ENCODE measurements at regions not wholly inside any gene's neighbourhood (a gene's known extent, or its start where the extent isn't known, plus 50 kb on each side); places are given as distances from the start of the nearest gene placed in this dataset.

DNA sequence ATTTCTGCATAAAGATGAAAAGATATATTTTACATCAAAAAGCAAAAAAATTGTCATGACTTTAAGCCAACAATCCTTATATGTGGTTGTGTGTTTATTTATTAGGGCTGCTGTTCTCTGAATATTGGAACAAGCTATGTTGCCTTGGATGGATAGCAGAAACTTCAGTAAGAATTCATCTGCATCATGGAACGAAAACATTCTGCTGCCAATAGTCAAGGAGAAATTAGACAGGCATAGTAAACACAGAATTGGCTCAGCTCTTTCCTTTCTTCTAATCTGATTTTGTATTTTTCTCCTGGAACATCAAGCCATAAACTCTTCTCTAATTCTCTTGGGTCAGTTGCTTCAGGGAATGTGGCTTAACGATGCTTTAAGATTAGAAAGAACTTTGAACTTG lies 1257.0 kb downstream of the NLGN4X start:
- Histone ChIP-seq H3K36me3 (replicated peaks) (no peaks in the 10 kb centered on the region), H3K27me3 (replicated peaks) (no peaks in the 10 kb centered on the region), H3K27ac (no peak overlapping the region), H3K4me3 (ENCODE audit: low read depth, low read length) (no peak overlapping the region)
- DNase-seq: no peak
- TF ChIP-seq, protein P1, sequence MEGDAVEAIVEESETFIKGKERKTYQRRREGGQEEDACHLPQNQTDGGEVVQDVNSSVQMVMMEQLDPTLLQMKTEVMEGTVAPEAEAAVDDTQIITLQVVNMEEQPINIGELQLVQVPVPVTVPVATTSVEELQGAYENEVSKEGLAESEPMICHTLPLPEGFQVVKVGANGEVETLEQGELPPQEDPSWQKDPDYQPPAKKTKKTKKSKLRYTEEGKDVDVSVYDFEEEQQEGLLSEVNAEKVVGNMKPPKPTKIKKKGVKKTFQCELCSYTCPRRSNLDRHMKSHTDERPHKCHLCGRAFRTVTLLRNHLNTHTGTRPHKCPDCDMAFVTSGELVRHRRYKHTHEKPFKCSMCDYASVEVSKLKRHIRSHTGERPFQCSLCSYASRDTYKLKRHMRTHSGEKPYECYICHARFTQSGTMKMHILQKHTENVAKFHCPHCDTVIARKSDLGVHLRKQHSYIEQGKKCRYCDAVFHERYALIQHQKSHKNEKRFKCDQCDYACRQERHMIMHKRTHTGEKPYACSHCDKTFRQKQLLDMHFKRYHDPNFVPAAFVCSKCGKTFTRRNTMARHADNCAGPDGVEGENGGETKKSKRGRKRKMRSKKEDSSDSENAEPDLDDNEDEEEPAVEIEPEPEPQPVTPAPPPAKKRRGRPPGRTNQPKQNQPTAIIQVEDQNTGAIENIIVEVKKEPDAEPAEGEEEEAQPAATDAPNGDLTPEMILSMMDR (IDR thresholded peaks at IDR 0.05; ENCODE audit: low read depth, low read length, missing control alignments): no peak
- in situ Hi-C loops (cut with HindIII; ENCODE audit: low pct_ligation_motif_present, low sequenced_read_pairs): no loop called here

DNA sequence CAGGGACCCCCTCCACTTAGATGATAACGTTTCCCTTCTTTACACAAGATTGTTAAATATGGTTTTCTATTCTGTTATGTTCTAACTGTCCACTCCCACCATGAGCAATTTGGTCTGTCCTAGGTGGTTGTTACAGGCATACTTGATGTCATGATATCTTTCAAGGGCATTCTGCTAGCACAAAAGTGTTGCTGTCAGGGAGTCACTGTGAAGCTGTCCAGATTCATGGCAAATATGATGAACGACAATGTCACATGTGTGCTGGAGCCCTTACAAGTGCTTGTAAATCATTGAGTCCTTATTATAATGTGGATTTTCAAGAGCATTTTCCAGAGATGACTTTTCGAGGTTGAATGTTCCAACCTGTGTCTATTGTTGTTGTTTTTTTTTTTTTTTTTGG lies 1250.7 kb upstream of the PRKX start:
- Histone ChIP-seq H3K27me3 (replicated peaks) (no peaks in the 10 kb centered on the region), H3K27ac (no peak overlapping the region), H3K36me3 (replicated peaks) (no peaks in the 10 kb centered on the region), H3K4me3 (ENCODE audit: low read depth, low read length) (no peak overlapping the region)
- no peak for DNase-seq
- TF ChIP-seq, protein P1 (IDR thresholded peaks at IDR 0.05; ENCODE audit: low read depth, low read length, missing control alignments): no peak
- in situ Hi-C loops (cut with HindIII; ENCODE audit: low pct_ligation_motif_present, low sequenced_read_pairs): no loop called here

DNA sequence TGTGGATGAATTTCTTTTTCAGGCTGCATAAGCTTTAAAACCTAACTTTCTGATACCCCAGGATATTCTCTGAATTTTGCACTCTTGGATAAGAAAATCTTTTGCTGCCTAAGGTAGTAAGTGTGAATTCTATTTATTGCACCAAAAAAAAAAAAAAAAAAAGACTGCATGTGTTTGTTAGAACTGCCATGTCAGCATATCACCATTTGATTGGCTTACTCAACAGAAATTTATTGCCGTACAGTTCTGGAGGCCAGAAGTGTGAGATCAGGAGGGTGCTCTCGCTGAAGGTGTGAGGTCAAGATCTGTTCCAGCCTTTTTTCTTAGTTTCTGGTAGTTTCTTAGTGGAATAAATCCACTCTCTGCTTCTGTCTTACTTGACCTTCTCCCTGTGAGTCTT lies 1250.0 kb upstream of the PRKX start:
- Histone ChIP-seq H3K27me3 (replicated peaks) (no peaks in the 10 kb centered on the region), H3K27ac (no peak overlapping the region), H3K4me3 (ENCODE audit: low read depth, low read length) (no peak overlapping the region), H3K36me3 (replicated peaks) (no peaks in the 10 kb centered on the region)
- no peak for DNase-seq
- TF ChIP-seq, protein P1 (IDR thresholded peaks at IDR 0.05; ENCODE audit: low read depth, low read length, missing control alignments): no peak
- in situ Hi-C loops (cut with HindIII; ENCODE audit: low pct_ligation_motif_present, low sequenced_read_pairs): no loop called here

DNA sequence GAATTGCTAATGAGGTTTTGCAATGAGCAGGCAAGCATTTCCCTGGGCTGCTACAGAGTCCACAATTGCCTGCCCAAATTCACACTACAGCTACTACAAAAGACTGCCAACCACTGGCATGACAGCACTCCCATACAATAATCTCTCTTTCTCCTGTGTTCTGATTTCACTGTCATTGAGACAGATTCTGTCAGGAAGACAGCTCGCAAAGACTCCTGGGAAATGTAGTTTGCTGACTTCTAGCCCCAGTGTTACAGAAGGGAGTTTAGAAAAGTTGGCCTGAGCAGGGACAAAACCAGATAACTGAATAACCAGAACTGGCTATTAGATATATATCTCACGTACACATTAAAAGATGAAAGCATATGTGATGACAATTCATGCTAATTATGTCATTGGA lies 1231.3 kb upstream of the PRKX start:
- no peak for DNase-seq
- Histone ChIP-seq H3K36me3 (replicated peaks) (no peaks in the 10 kb centered on the region), H3K4me3 (ENCODE audit: low read depth, low read length) (no peak overlapping the region), H3K27ac (no peak overlapping the region), H3K27me3 (replicated peaks) (no peaks in the 10 kb centered on the region)
- in situ Hi-C loops (cut with HindIII; ENCODE audit: low pct_ligation_motif_present, low sequenced_read_pairs): no loop called here
- TF ChIP-seq, protein P1 (IDR thresholded peaks at IDR 0.05; ENCODE audit: low read depth, low read length, missing control alignments): no peak

DNA sequence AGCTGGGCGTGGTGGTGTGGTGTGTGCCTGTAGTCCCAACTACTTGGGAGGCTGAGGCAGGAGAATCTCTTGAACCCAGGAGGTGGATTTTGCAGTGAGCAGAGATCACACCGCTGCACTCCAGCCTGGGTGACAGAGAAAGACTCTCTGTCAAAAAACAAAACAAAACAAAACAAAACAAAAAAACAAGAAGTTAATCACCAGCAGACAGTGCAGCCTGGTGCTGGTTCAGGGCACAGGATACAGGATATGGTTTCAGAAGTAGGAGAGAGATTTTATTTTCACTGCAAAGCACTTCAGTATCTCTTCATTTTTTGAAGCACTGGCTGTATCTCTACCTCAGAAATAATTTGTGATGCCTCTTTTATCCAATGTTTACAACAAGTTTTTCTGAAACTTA lies 1222.9 kb upstream of the PRKX start:
- Histone ChIP-seq H3K27me3 (replicated peaks) (no peaks in the 10 kb centered on the region), H3K36me3 (replicated peaks) (no peaks in the 10 kb centered on the region), H3K4me3 (ENCODE audit: low read depth, low read length) (no peak overlapping the region), H3K27ac (no peak overlapping the region)
- in situ Hi-C loops (cut with HindIII; ENCODE audit: low pct_ligation_motif_present, low sequenced_read_pairs): no loop called here
- no peak for DNase-seq
- TF ChIP-seq, protein P1 (IDR thresholded peaks at IDR 0.05; ENCODE audit: low read depth, low read length, missing control alignments): no peak

DNA sequence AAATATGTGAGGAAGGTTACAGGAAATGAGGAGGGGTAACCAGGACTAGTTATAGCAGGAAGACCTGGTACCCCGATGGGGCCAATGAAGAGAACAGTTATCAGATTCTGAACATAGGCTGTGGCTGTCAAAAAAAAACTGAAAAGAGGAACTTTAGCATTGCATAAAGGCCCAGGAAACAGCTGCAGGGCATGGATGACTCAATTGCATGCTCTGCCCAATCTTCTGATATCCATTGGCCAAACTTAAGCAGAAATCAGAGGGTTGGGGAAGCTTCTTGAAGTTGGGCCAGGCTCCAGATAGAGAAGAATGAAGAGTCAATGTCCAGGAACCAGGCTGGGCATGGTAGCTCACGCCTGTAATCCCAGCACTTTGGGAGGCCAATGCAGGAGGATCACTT lies 1222.4 kb upstream of the PRKX start:
- no peak overlapping the region for H3K4me3 ChIP-seq (ENCODE audit: low read depth, low read length)
- TF ChIP-seq, protein P1 (IDR thresholded peaks at IDR 0.05; ENCODE audit: low read depth, low read length, missing control alignments): no peak
- in situ Hi-C loops (cut with HindIII; ENCODE audit: low pct_ligation_motif_present, low sequenced_read_pairs): no loop called here
- no peaks in the 10 kb centered on the region for H3K36me3 ChIP-seq (replicated peaks)
- no peak for DNase-seq
- no peaks in the 10 kb centered on the region for H3K27me3 ChIP-seq (replicated peaks)
- no peak overlapping the region for H3K27ac ChIP-seq

Measured in brain microvascular endothelial cell (primary cell).